Keratinocyte (primary cell): ENCODE measurements at regions not wholly inside any gene's neighbourhood (a gene's known extent, or its start where the extent isn't known, plus 50 kb on each side); places are given as distances from the start of the nearest gene placed in this dataset.

Experiments
- DNase-seq: peaks from one replicate; pipeline ENCODE4 v3.0.0-alpha.2; 2011; ENCODE audit warnings: low read depth, missing footprints, low spot score
- FAIRE-seq: peaks from 2 replicates; lab custom pipeline; 2011; peaks lifted over from hg19 to GRCh38; lab: Jason Lieb, UNC
- H2AFZ ChIP-seq: 2 replicates; pipeline ENCODE4 v1.6.0; 2012; ENCODE audit warnings: low read length, control low read depth, inconsistent platforms; ENCODE audit not compliant: control insufficient read depth
- H3K27ac ChIP-seq: 2 replicates; pipeline ENCODE4 v1.5.1; 2011; ENCODE audit warnings: low read length; ENCODE audit not compliant: control insufficient read depth, insufficient read depth
- H3K27me3 ChIP-seq: 3 replicates; pipeline ENCODE4 v1.6.0; 2011; ENCODE audit warnings: low read length; ENCODE audit not compliant: control insufficient read depth, insufficient read depth; ENCODE audit errors: extremely low read depth
- H3K36me3 ChIP-seq, 2 experiments: 2 replicates in 1 of 2; 3 replicates in 1 of 2; pipeline ENCODE4 v1.5.1; 2011; ENCODE audit warnings: low read length in 2 of 2, mild to moderate bottlenecking in 1 of 2; ENCODE audit not compliant: control insufficient read depth in 2 of 2, insufficient read depth in 2 of 2; ENCODE audit errors: extremely low read depth in 1 of 2
- H3K4me1 ChIP-seq: 3 replicates; pipeline ENCODE4 v1.5.1; 2011; ENCODE audit warnings: low read length; ENCODE audit not compliant: control insufficient read depth, insufficient read depth; ENCODE audit errors: extremely low read depth
- H3K4me2 ChIP-seq: 3 replicates; pipeline ENCODE4 v1.6.0; 2011; ENCODE audit warnings: low read depth, low read length; ENCODE audit not compliant: control insufficient read depth, insufficient read depth; ENCODE audit errors: extremely low read depth
- H3K4me3 ChIP-seq, 3 experiments: fragments of 200-600 bp in 1 of 3; sonication (generic) in 1 of 3; 2 replicates in 2 of 3; 3 replicates in 1 of 3; pipeline ENCODE4 v1.5.1; 2011 to 2016; ENCODE audit warnings: low read length in 3 of 3, mild to moderate bottlenecking in 3 of 3, control low read depth in 2 of 3, inconsistent platforms in 1 of 3, low read depth in 1 of 3, mixed read lengths in 1 of 3, mixed run types in 1 of 3, moderate library complexity in 1 of 3; ENCODE audit not compliant: control insufficient read depth in 2 of 3, insufficient read depth in 2 of 3; ENCODE audit errors: extremely low read depth in 1 of 3
- H3K79me2 ChIP-seq: 2 replicates; pipeline ENCODE4 v1.6.0; 2012; ENCODE audit warnings: low read length; ENCODE audit not compliant: control insufficient read depth, insufficient read depth
- H3K9ac ChIP-seq: 3 replicates; pipeline ENCODE4 v1.6.0; 2011; ENCODE audit warnings: low read length; ENCODE audit not compliant: control insufficient read depth, insufficient read depth; ENCODE audit errors: extremely low read depth
- H3K9me1 ChIP-seq: 3 replicates; pipeline ENCODE4 v1.6.0; 2011; ENCODE audit warnings: low read length; ENCODE audit not compliant: control insufficient read depth, insufficient read depth; ENCODE audit errors: extremely low read depth
- H3K9me3 ChIP-seq: 2 replicates; pipeline ENCODE4 v1.5.1; 2012; ENCODE audit warnings: low read depth, low read length; ENCODE audit not compliant: control insufficient read depth
- H4K20me1 ChIP-seq: 3 replicates; pipeline ENCODE4 v1.6.0; 2011; ENCODE audit warnings: low read length; ENCODE audit not compliant: control insufficient read depth, insufficient read depth; ENCODE audit errors: extremely low read depth
- EZH2 ChIP-seq: IDR thresholded peaks from one replicate; pipeline ENCODE4 v1.6.1; 2012; ENCODE audit warnings: inconsistent platforms, mild to moderate bottlenecking, low read length, moderate library complexity
- dilution Hi-C: fragments of 300-500 bp; cut with MboI; formaldehyde crosslinking; loops from one replicate; pipeline ENCODE4 v1.7.0; 2020; ENCODE audit warnings: low sequenced_read_pairs; ENCODE audit not compliant: extremely low pct_ligation_motif_present
- TF ChIP-seq, protein P1 (sequence below), 3 experiments: IDR thresholded peaks in 1 of 3; conservative IDR thresholded peaks in 1 of 3; optimal IDR thresholded peaks in 1 of 3; 2 replicates in 2 of 3; 3 replicates in 1 of 3; pipeline versions ENCODE3 to v1.5.1; 2011; ENCODE audit warnings: low read length in 3 of 3, mild to moderate bottlenecking in 3 of 3, moderate library complexity in 2 of 3, control low read depth in 1 of 3, inconsistent platforms in 1 of 3; ENCODE audit not compliant: insufficient read depth in 2 of 3; ENCODE audit errors: extremely low read depth in 1 of 3

DNA sequence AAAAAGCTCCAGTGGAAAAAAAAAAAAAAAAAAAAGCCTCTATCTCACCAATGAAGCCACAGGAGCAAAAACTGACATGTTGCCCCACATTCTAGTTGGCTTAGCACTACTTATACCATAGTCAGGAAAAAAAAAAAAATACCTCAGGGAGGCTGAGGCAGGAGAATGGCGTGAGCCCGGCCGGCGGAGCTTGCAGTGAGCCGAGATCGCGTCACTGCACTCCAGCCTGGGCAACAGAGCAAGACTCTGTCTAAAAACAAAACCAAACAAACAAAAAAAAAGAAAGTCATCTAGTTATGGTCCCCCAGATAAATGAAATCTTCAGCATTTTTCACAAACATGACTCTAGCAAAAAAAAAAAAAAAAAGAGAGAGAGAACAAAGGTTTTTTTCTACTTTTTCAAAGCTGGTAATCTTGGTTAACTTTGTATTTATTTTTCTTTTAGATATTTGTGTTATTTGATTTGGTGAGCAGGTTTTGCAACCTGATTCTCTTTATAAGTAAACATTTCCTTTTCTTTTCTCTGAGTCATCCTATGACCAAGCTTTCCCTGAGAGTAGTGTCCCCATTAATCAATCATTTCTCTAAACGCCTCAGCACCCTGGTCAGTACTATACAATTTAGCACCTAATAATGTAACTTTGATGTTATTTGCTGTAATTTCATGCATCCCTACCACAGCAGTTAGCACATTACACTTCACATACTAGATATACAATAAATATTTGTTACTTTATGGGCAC, 273.7 kb upstream of the PIK3C3 start:
- no peaks in the 10 kb centered on the region for H3K9me1 ChIP-seq
- no peak for TF ChIP-seq EZH2
- TF ChIP-seq, protein P1, sequence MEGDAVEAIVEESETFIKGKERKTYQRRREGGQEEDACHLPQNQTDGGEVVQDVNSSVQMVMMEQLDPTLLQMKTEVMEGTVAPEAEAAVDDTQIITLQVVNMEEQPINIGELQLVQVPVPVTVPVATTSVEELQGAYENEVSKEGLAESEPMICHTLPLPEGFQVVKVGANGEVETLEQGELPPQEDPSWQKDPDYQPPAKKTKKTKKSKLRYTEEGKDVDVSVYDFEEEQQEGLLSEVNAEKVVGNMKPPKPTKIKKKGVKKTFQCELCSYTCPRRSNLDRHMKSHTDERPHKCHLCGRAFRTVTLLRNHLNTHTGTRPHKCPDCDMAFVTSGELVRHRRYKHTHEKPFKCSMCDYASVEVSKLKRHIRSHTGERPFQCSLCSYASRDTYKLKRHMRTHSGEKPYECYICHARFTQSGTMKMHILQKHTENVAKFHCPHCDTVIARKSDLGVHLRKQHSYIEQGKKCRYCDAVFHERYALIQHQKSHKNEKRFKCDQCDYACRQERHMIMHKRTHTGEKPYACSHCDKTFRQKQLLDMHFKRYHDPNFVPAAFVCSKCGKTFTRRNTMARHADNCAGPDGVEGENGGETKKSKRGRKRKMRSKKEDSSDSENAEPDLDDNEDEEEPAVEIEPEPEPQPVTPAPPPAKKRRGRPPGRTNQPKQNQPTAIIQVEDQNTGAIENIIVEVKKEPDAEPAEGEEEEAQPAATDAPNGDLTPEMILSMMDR (optimal IDR thresholded peaks at IDR 0.05 in 1 of 3, IDR thresholded peaks at IDR 0.05 in 1 of 3, conservative IDR thresholded peaks at IDR 0.05 in 1 of 3; ENCODE audit: extremely low read depth in 1 of 3, insufficient read depth in 2 of 3, low read length in 3 of 3): no peak
- no peak overlapping the region for H2AFZ ChIP-seq
- no peaks in the 10 kb centered on the region for H3K4me1 ChIP-seq
- no peaks in the 10 kb centered on the region for H3K36me3 ChIP-seq
- no peaks in the 10 kb centered on the region for H4K20me1 ChIP-seq
- dilution Hi-C loops: no loop called here
- no peak overlapping the region for H3K4me2 ChIP-seq
- H3K27ac ChIP-seq: no peak overlapping the region
- no peaks in the 10 kb centered on the region for H3K27me3 ChIP-seq
- no peaks in the 10 kb centered on the region for H3K9me3 ChIP-seq
- DNase-seq (no peak), FAIRE-seq (no peak)
- no peaks in the 10 kb centered on the region for H3K79me2 ChIP-seq
- H3K4me3 ChIP-seq: no peak overlapping the region
- no peak overlapping the region for H3K9ac ChIP-seq

DNA sequence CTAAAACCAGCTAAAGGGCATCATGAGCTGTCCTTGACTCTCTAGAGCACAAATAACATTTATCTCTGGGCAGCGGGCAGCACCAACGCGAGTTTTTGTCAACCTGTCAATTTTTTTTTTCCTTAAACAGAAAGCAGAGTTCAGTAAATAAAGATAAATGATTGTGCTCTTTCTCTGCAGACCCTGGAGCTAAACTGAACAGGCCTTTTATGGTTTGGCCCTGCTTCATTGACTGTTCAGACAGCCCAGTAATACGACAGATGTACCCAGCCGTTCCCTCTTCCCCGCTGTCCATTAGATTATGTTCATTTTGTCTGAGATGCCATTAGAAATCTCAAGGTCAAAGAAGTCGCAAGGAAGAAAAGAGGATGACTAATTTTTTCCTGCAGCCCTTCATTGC, 280.5 kb upstream of the PIK3C3 start:
- no peak overlapping the region for H3K27ac ChIP-seq
- no peak overlapping the region for H3K4me2 ChIP-seq
- dilution Hi-C loops: no loop called here
- FAIRE-seq (no peak), DNase-seq (no peak)
- no peak for TF ChIP-seq EZH2
- TF ChIP-seq, protein P1 (optimal IDR thresholded peaks at IDR 0.05 in 1 of 3, IDR thresholded peaks at IDR 0.05 in 1 of 3, conservative IDR thresholded peaks at IDR 0.05 in 1 of 3; ENCODE audit: extremely low read depth in 1 of 3, insufficient read depth in 2 of 3, low read length in 3 of 3): no peak
- no peaks in the 10 kb centered on the region for H3K4me1 ChIP-seq
- no peaks in the 10 kb centered on the region for H3K9me1 ChIP-seq
- H3K79me2 ChIP-seq: no peaks in the 10 kb centered on the region
- no peaks in the 10 kb centered on the region for H3K27me3 ChIP-seq
- H4K20me1 ChIP-seq: no peaks in the 10 kb centered on the region
- H3K36me3 ChIP-seq: no peaks in the 10 kb centered on the region
- no peaks in the 10 kb centered on the region for H3K9me3 ChIP-seq
- H3K9ac ChIP-seq: no peak overlapping the region
- no peak overlapping the region for H3K4me3 ChIP-seq
- no peak overlapping the region for H2AFZ ChIP-seq
